GM19238 (cell line): ENCODE measurements at regions not wholly inside any gene's neighbourhood (a gene's known extent, or its start where the extent isn't known, plus 50 kb on each side); places are given as distances from the start of the nearest gene placed in this dataset.

Experiments used
- DNase-seq: peaks from one replicate; pipeline ENCODE4 v3.0.0; 2011; ENCODE audit warnings: low spot score; ENCODE audit not compliant: insufficient read length

DNA sequence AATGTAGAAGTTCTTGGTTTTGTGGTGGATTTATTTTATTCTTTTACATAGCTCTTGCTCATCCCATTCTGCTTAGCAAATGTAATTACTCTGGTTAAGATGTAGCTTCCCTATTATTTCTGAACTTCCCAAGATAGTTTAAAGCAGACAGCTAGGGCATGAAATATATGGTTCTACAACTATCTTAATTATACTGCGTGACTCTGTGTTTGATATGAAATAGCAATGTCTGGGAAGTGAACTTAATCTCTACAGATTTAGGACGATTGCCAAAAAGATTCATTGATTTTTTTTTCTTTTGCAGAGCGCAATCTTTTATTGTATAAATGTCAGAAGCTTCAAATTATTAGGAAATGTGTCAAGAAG lies 529.3 kb upstream of the ZNF608 start:
- no peak for DNase-seq

DNA sequence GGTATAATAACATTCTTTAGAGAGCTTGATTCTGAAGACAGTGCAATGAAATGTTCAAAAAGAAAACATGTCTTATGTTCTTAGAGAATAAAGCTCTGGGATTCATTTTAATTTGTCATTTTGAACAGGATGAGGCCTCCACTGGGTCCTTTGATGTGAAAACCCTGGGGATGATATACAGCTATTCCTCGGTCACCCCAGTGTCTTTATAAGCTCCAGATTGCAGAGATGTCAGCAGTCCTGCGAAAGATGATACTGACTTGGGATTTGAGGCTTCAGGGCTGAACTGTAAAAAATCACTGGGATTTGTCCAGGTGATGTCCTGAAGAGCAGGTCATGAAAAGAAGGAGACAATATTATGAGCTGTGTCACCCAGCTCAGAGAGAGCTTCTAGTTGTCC lies 529.7 kb upstream of the ZNF608 start:
- no peak for DNase-seq

DNA sequence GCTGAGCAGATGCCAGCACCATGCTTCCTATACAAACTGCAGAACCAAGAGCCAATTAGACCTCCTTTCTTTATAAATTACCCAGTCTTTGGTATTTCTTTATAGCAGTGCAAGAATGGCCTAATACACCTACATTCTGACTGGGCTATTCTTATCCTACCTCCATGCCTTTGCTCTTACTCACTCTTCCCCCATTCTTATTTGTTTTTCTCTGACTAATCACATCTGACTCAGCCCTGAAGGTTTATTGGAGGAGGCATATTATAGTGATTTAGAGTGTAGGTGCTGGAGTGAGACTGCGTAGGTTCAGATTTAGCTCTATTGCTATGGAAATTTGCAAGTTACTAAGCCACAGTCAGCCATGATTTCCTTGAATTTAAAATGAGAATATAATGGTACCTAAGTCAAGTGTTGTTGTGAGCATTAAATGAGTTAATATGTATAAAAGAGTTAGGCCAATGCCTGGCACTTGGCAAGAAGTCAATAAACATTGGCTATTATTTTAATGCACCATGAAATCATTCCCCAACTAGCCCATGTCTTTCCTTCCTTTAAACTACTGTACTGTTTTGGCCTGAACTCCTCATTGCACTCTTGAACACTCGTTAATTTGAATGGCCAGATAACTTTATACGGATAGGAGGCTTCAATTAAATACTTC lies 531.2 kb upstream of the ZNF608 start:
- no peak for DNase-seq

DNA sequence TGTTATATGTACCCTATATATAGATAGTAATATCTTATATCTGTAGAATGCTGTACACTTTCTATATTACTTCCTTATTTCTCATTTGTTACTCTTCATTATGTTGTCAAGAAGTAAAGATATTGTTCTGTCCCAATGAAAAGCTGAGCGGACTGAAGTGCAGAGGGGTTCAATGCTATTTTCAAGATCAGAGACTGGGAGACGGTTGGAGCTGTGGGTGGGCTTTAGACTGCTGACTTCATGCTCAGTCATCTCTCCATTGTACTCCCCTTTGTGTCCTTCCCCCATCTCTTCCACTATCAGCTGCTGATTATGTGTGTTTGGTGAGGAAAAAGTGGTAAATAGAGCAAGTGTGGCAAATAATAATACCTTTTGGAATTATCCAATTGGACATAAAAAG lies 532.3 kb upstream of the ZNF608 start:
- no peak for DNase-seq

DNA sequence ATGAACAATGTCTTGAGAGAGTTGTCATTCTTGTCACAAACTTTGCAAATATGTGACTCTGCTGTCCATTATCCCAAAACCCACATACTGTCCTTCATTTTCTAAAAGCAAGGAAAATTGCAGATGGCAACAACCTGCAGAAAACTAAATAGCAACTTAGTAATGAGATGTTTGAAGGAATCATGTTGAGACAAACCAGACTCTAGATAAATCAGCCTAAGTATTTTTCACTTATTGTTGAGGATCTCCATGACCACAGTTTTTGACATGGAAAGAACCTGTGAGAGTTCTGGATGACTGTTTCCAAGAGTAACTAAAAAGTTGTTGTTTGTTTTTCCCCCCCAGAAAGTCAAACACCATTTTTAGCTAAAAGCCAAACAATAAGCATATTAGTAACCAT lies 535.2 kb upstream of the ZNF608 start:
- DNase-seq: no peak

GRCh38 chr5:125283372-125283771 lies 536.9 kb upstream of the ZNF608 start:
- no peak for DNase-seq

GRCh38 chr5:125286271-125286670 lies 539.8 kb upstream of the ZNF608 start:
- DNase-seq: no peak

- DNase-seq: no peak
These were observed 543.2 kb upstream of the ZNF608 start for GRCh38 chr5:125289606-125290005.

DNA sequence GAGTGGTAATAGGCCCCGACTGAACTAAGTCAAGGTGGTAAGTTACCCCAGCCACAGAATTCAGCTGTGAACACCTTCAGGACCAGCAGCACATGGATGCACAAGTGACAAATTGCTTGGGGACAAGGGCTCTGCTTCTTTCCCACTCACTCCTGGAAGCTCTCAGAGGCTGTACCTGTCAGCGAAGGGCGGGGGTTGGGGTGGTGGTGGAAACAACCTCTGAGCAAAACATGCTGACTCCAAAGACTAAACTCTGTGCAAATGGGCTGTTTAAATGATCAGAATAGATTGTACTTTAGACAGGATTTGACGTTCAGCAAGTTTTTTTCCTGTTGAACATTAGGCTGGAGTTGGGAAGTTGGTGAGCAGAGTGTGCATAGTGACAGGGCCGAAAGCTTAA lies 544.5 kb upstream of the ZNF608 start:
- no peak for DNase-seq

DNA sequence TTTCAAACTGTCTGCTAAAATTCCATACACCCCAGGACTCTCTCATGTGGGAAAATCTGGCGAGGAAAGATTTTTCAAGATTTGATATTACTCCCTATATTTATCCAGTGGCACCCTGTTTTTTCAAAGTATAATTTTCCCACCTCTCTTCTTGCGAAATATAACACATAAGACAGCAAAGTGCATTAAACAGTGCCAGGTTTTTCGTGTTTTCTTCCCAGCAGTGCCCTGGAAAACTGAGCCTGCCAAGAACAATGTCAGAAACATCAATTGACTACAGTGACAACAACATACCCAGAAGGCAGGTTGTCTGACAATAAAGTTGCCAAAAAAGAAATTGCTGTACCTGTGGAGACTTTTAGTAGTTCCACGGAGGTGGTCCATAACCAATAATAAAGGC lies 545.0 kb upstream of the ZNF608 start:
- no peak for DNase-seq

GRCh38 chr5:125293223-125293622 lies 546.8 kb upstream of the ZNF608 start:
- DNase-seq: no peak

DNA sequence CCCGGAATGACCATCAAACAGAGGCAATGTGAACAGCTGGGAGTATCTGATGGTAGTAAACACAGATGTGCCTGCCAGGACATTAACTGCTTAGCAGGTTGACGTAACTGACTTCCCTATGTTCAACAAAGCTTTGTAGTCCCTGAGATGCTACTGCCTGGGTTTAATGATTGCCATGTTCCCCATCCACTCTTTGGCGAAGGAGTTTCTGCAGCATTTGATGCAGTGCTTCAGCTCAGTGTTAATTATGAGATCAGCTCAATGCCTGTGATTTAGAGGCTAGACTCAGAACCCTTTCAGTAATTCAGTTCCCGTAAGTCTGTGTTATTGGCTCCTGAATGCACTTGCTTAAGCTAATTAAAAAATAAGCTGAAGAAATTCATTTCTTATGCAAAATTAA lies 547.3 kb upstream of the ZNF608 start:
- DNase-seq: no peak

DNA sequence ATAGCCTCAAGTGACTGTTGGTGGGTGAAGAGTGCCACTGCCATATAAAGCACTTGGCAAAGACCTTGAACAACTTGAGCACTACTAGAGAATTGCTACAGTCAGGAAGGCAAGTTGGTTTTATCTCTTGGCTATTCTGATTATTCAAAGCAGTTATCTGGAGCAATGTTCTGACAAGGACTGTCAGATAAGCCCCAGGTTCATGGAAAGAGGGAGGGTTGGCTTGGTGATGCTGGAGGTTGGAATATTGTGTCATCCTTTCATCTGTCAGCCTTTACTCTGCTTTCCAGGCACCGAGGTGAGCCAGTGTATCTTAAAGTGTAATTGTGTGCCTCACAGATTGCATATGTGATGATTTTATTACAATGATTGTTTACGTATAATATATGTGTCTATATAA lies 548.4 kb upstream of the ZNF608 start:
- no peak for DNase-seq

DNA sequence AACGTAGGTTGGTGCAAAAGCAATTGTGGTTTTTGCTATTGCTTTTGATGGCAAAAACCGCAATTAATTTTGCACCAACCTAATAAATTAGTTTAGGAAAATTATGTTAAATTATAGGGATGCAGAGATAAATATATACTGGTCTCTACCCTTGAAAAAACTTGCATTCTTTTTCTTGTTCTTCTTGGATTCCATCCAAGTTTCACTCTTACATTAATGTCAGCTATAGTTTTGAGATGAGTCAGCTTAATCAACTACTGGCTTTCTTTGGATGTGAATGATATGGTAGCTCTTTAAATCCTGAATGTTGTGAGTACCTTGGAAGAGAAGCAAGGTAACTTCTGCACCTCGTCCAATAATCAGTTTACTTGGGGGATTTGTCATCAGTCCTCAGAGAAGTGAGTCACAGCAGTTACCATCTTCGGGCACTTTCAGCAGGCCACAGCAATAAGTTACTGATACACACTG lies 549.0 kb upstream of the ZNF608 start:
- DNase-seq: no peak

- no peak for DNase-seq
These were observed 551.8 kb upstream of the ZNF608 start for GRCh38 chr5:125298258-125298657.

DNA sequence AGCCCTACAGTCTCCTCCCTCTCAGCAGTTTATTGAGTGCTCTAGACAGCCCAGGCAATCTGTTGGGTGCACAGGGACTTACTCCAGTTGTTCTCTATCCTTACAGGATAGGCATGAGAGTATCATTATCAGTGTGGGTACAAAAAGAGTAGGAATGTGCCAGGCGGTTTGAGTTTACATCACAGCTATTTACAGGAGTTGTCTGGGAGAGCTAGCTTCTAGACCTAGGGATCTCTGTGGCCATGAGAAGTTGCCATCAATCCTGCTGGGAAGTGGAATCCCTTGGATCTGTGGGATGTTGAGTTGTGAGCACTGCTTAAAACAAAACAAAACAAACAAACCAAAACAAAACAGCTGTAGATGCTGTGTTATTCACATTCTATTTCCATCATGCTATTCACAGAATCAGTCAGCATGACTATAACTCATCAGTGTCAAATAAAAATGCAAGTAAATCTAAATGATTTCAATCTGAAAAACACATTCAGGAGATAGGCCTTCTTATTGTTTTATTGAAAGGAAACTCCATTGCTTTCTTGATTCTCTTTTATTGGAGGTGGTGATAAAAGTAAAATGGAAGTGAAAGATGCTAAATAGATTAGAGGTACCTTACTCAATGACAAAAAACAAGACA lies 552.4 kb upstream of the ZNF608 start:
- no peak for DNase-seq

DNA sequence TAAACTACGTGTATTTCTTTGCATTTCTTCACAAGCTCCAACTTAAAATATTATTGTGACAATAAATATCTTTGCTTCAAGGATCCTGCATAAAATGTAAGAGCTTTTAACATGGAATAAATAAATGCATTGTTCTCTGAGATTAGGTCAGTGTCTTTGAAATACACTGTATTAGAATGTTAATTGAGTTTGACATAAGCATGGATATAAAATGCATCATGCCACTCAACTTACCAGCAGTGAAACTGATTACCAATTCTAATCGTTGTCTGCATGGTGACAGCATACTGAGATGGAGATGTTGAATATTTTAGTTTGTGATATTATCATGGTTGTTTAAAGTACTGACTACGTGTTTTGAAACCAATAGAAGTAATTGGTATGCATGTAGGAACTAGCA lies 555.3 kb upstream of the ZNF608 start:
- no peak for DNase-seq

DNA sequence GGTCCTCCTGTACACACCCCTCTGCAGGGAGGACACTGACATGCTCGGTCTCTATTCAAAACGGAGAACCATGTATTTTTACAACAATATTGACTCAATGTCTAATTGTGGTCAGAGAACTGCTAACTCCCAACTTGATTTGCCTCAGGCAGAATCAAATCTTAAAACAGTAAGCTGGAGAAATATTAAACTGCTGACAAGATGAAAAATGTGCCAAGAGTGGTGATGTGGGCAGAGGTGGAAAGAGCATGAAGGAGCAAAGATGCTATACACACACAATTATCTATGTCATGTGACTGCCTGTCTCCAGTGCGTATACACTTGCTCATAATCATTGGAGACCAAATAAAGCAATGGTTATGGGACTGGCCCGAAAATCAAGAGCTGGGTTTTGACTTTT lies 556.1 kb upstream of the ZNF608 start:
- DNase-seq: no peak

DNA sequence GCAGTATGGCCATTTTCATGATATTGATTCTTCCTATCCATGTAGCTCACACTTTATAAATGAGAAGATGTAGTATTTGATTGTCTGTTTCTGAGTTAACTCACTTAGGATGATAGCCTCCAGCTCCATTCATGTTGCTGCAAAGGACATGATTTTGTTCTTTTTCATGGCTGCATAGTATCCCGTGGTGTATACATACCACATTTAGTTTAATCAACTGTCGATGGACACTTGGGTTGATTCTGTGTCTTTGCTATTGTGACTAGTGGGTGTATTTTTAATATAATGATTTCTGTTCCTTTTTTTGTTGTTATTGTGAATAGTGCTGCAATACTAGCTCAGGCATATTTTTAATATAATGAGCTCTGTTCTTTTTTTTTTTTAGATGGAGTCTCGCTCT lies 560.3 kb upstream of the ZNF608 start:
- DNase-seq: no peak

GRCh38 chr5:125310749-125311148 lies 564.3 kb upstream of the ZNF608 start:
- no peak for DNase-seq

DNA sequence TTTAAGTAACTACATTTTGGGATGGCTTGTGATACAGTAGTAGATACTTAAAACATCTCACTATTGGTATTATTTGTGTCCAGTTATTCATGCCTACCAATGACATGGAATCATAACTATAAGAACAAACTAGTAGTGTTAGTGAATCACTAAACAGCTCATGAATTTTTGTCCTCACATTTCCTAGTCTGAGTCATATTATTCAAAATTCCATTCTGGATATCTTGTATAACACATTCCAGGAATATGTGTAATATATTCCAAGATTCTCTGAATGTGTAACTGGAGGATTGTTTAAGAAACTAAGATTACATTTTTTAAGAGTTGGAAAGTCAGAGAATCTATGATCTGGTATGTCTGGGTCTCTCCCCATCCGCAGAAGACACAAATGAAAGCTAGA lies 565.3 kb upstream of the ZNF608 start:
- DNase-seq: no peak

- DNase-seq: no peak
These were observed 567.1 kb upstream of the ZNF608 start for GRCh38 chr5:125313555-125313954.

DNA sequence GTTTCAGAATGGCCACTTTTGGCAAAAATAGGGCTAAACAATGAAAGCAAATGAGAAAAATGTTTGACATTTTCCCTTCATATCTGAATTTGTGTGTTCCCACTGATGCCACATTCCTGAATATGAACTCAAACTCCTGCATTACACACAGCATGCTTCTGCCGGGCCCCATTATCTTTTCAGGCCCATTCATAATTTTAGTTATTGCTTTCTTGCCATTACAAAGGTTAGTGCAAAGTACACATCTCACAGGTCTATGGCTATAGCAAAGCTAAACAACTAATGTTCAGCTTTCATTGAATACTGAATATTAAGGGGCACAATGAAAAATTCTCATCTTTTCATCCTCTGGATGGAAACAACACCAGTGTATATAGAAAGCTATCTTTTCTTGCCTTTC lies 568.9 kb upstream of the ZNF608 start:
- no peak for DNase-seq

- no peak for DNase-seq
These were observed 570.0 kb upstream of the ZNF608 start for GRCh38 chr5:125316391-125316790.
